ENCODE measurements at regions not wholly inside any gene's neighbourhood (a gene's known extent, or its start where the extent isn't known, plus 50 kb on each side); places are given as distances from the start of the nearest gene placed in this dataset.

- Mint-ChIP-seq H3K27me3 (ENCODE audit: insufficient read depth, unreplicated experiment) (no peaks in the 10 kb centered on the region), H3K9me3 (ENCODE audit: unreplicated experiment) (no peaks in the 10 kb centered on the region), H3K4me3 (ENCODE audit: unreplicated experiment) (no peak overlapping the region), H3K4me1 (ENCODE audit: insufficient read depth, unreplicated experiment) (peaks cover 6% of the 10 kb centered on the region), H3K36me3 (ENCODE audit: insufficient read depth, unreplicated experiment) (no peaks in the 10 kb centered on the region), H3K27ac (ENCODE audit: low read depth, unreplicated experiment) (no peak overlapping the region)
- no peak for TF ChIP-seq CTCF (IDR thresholded peaks at IDR 0.05; ENCODE audit: unreplicated experiment)
- ChIA-PET POLR2A (interaction anchor here (0.8 to 1.5 kb wide), 2 partner anchors 9 to 19 kb away, joined by 4 read pairs; no protein-coding TSS in a partner anchor), CTCF (interaction anchor here (0.6 to 1.0 kb wide), 3 partner anchors 18 to 105 kb away, joined by 3 read pairs; no protein-coding TSS in a partner anchor)
- intact Hi-C loops (cut with micrococcal nuclease): no loop called here
- peak; percentile 34 for DNase-seq (ENCODE audit: unreplicated experiment)
- no TSS peak for BruUV-seq (replicated peaks)
Measured at GRCh38 chr20:6420336-6420735, 297.5 kb upstream of the FERMT1 start.

GRCh38 chr20:6418732-6419131, 295.9 kb upstream of the FERMT1 start:
- POLR2A ChIA-PET: interaction anchor here (0.6 to 0.9 kb wide), 3 partner anchors 16 to 27 kb away, joined by 3 to 5 read pairs (median 3); no protein-coding TSS in a partner anchor
- Mint-ChIP-seq H3K4me3 (ENCODE audit: unreplicated experiment) (no peak overlapping the region), H3K4me1 (ENCODE audit: insufficient read depth, unreplicated experiment) (peaks cover 6% of the 10 kb centered on the region), H3K36me3 (ENCODE audit: insufficient read depth, unreplicated experiment) (no peaks in the 10 kb centered on the region), H3K27ac (ENCODE audit: low read depth, unreplicated experiment) (no peak overlapping the region), H3K27me3 (ENCODE audit: insufficient read depth, unreplicated experiment) (no peaks in the 10 kb centered on the region), H3K9me3 (ENCODE audit: unreplicated experiment) (no peaks in the 10 kb centered on the region)
- no TSS peak for BruUV-seq (replicated peaks)
- intact Hi-C loops (cut with micrococcal nuclease): no loop called here
- CTCF ChIA-PET: interaction anchor here (0.6 to 1.0 kb wide), 4 partner anchors 8 to 337 kb away, joined by 3 to 6 read pairs (median 4); no protein-coding TSS in a partner anchor
- TF ChIP-seq CTCF (IDR thresholded peaks at IDR 0.05; ENCODE audit: unreplicated experiment): no peak
- DNase-seq (ENCODE audit: unreplicated experiment): no peak

GRCh38 chr20:6416371-6416770, 293.5 kb upstream of the FERMT1 start:
- no peaks in the 10 kb centered on the region for H3K9me3 Mint-ChIP-seq (ENCODE audit: unreplicated experiment)
- TF ChIP-seq CTCF (IDR thresholded peaks at IDR 0.05; ENCODE audit: unreplicated experiment): no peak
- no peaks in the 10 kb centered on the region for H3K36me3 Mint-ChIP-seq (ENCODE audit: insufficient read depth, unreplicated experiment)
- H3K4me3 Mint-ChIP-seq (ENCODE audit: unreplicated experiment): no peak overlapping the region
- peaks cover 6% of the 10 kb centered on the region for H3K4me1 Mint-ChIP-seq (ENCODE audit: insufficient read depth, unreplicated experiment)
- no peaks in the 10 kb centered on the region for H3K27me3 Mint-ChIP-seq (ENCODE audit: insufficient read depth, unreplicated experiment)
- no peak for DNase-seq (ENCODE audit: unreplicated experiment)
- no peak overlapping the region for H3K27ac Mint-ChIP-seq (ENCODE audit: low read depth, unreplicated experiment)
- no TSS peak for BruUV-seq (replicated peaks)
- POLR2A ChIA-PET: interaction anchor here (0.7 to 1.2 kb wide), 3 partner anchors 9 to 146 kb away, joined by 3 read pairs; no protein-coding TSS in a partner anchor
- CTCF ChIA-PET: interaction anchor here (0.6 kb wide), 2 partner anchors 134 to 980 kb away, joined by 3 to 7 read pairs; no protein-coding TSS in a partner anchor
- intact Hi-C loops (cut with micrococcal nuclease): no loop called here

- H3K36me3 Mint-ChIP-seq (ENCODE audit: insufficient read depth, unreplicated experiment): no peaks in the 10 kb centered on the region
- H3K4me3 Mint-ChIP-seq (ENCODE audit: unreplicated experiment): no peak overlapping the region
- no peaks in the 10 kb centered on the region for H3K4me1 Mint-ChIP-seq (ENCODE audit: insufficient read depth, unreplicated experiment)
- no peak for DNase-seq (ENCODE audit: unreplicated experiment)
- no peak overlapping the region for H3K27ac Mint-ChIP-seq (ENCODE audit: low read depth, unreplicated experiment)
- intact Hi-C loops (cut with micrococcal nuclease): no loop called here
- BruUV-seq (replicated peaks): no TSS peak
- ChIA-PET POLR2A (interaction anchor here (0.6 to 0.7 kb wide), 2 partner anchors 8 to 147 kb away, joined by 3 to 4 read pairs; no protein-coding TSS in a partner anchor), CTCF (interaction anchor here (1.5 kb wide), 1 partner anchor 16 kb away, joined by 3 read pairs; no protein-coding TSS in a partner anchor)
- no peak for TF ChIP-seq CTCF (IDR thresholded peaks at IDR 0.05; ENCODE audit: unreplicated experiment)
- no peaks in the 10 kb centered on the region for H3K27me3 Mint-ChIP-seq (ENCODE audit: insufficient read depth, unreplicated experiment)
- H3K9me3 Mint-ChIP-seq (ENCODE audit: unreplicated experiment): peaks cover 7% of the 10 kb centered on the region
Measured at GRCh38 chr20:6411651-6412050, 288.8 kb upstream of the FERMT1 start.
